IPS DF 19.7 (cell line): ENCODE measurements at regions not wholly inside any gene's neighbourhood (a gene's known extent, or its start where the extent isn't known, plus 50 kb on each side); places are given as distances from the start of the nearest gene placed in this dataset.

Experiments used
- DNase-seq: peaks from one replicate; pipeline ENCODE4 v3.0.0-alpha.2; 2013; ENCODE audit warnings: low read depth, low spot score

- no peak for DNase-seq
These were observed 199.3 kb upstream of the ZC3H12A start for GRCh38 chr1:37274938-37275631.

GRCh38 chr1:37277366-37277765 lies 197.0 kb upstream of the ZC3H12A start:
- no peak for DNase-seq

- no peak for DNase-seq
These were observed 193.0 kb upstream of the ZC3H12A start for GRCh38 chr1:37281354-37281753.

GRCh38 chr1:37282764-37283163 lies 191.6 kb upstream of the ZC3H12A start:
- no peak for DNase-seq

- DNase-seq = no peak
These were observed 190.3 kb upstream of the ZC3H12A start for GRCh38 chr1:37284053-37284452.

GRCh38 chr1:37286881-37287280 lies 187.5 kb upstream of the ZC3H12A start:
- no peak for DNase-seq

GRCh38 chr1:37288900-37289299 lies 185.5 kb upstream of the ZC3H12A start:
- no peak for DNase-seq

GRCh38 chr1:37290718-37291117 lies 183.7 kb upstream of the ZC3H12A start:
- DNase-seq = no peak

- no peak for DNase-seq
These were observed 181.6 kb upstream of the ZC3H12A start for GRCh38 chr1:37292789-37293188.

GRCh38 chr1:37294096-37294495 lies 180.3 kb upstream of the ZC3H12A start:
- no peak for DNase-seq

- DNase-seq = no peak
These were observed 179.9 kb upstream of the ZC3H12A start for GRCh38 chr1:37294529-37294928.

- DNase-seq = no peak
These were observed 175.6 kb upstream of the ZC3H12A start for GRCh38 chr1:37298769-37299168.

- no peak for DNase-seq
These were observed 175.2 kb upstream of the ZC3H12A start for GRCh38 chr1:37299216-37299615.

GRCh38 chr1:37303884-37304574 lies 170.4 kb upstream of the ZC3H12A start:
- DNase-seq = no peak

GRCh38 chr1:37305108-37305507 lies 169.3 kb upstream of the ZC3H12A start:
- no peak for DNase-seq

GRCh38 chr1:37305841-37306240 lies 168.5 kb upstream of the ZC3H12A start:
- DNase-seq = no peak

GRCh38 chr1:37306461-37306860 lies 167.9 kb upstream of the ZC3H12A start:
- no peak for DNase-seq

- DNase-seq = no peak
These were observed 167.5 kb upstream of the ZC3H12A start for GRCh38 chr1:37306871-37307270.

GRCh38 chr1:37308031-37308960 lies 166.1 kb upstream of the ZC3H12A start:
- DNase-seq = no peak

- no peak for DNase-seq
These were observed 164.8 kb upstream of the ZC3H12A start for GRCh38 chr1:37309574-37309973.

- no peak for DNase-seq
These were observed 164.3 kb upstream of the ZC3H12A start for GRCh38 chr1:37310064-37310463.

- DNase-seq = no peak
These were observed 159.0 kb upstream of the ZC3H12A start for GRCh38 chr1:37315371-37315846.
